ENCODE measurements at regions not wholly inside any gene's neighbourhood (a gene's known extent, or its start where the extent isn't known, plus 50 kb on each side); places are given as distances from the start of the nearest gene placed in this dataset.
"Not testable (repeated sequence)": the region's sequence is repeated elsewhere in the genome, so short reads cannot be mapped to it uniquely, and the experiment has no call there.

DNA sequence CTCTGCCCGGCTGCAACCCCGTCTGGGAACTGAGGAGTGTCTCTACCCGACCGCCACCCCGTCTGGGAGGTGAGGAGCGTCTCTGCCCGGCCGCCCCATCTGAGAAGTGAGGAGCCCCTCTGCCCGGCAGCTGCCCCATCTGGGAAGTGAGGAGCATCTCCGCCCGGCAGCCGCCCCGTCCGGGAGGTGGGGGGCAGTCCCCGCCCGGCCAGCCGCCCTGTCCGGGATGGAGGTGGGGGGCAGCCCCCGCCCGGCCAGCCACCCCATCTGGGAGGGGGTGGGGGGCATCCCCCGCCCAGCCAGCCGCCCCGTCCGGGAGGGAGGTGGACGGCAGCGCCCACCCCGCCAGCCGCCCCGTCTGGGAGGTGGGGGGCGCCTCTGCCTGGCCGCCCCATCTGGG lies 205.6 kb upstream of the ZCCHC13 start:
- FAIRE-seq; DNase-seq (ENCODE audit: extremely low spot score, insufficient read length, low read depth): not testable (repeated sequence)

DNA sequence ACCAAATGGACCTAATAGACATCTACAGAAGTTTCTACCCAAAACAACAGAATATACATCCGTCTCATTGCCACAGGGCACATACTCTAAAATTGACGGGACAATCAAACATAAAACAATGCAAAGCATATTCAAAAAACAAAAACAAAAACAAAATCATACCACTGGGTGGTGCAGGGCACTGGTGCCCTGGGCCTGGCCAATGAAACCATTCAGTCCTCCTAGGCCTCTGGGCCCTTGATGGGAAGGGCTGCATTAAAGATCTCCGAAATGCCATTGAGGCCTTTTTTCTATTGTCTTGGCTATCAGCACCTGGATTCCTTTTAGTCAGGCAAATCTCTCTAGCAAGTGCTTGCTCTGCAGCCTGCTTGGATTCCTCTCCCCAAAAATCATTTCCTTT lies 213.9 kb upstream of the ZCCHC13 start:
- DNase-seq (ENCODE audit: extremely low spot score, insufficient read length, low read depth) (no peak), FAIRE-seq (no peak)

DNA sequence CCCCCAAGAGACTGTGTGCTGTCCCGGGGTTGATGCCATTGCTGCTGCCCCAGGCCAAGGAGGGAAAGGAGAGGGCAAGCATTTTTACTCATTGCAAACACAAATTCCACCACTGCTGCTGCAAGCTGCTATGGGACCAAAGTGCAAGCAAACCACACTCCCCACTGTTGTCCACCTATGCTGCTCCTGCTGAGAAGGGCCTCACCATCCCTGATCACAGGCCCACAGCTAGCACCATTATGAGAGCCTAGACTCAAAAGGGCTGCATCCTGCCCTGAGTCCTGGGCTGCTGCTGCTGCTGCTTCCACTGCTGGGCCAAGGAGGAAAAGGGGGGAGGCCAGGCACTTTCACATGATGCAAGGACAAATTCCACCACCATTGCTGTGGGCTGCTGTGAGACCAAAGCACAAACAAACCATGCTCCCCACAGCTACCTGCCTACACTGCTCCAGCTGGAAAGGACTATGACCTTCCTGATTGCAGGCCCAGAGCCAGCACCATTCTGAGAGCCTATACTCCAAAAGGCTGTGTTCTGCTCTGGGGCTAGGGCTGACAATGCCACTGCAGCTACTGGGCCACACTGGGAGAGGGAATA lies 218.2 kb upstream of the ZCCHC13 start:
- DNase-seq (ENCODE audit: extremely low spot score, insufficient read length, low read depth): no peak
- no peak for FAIRE-seq

DNA sequence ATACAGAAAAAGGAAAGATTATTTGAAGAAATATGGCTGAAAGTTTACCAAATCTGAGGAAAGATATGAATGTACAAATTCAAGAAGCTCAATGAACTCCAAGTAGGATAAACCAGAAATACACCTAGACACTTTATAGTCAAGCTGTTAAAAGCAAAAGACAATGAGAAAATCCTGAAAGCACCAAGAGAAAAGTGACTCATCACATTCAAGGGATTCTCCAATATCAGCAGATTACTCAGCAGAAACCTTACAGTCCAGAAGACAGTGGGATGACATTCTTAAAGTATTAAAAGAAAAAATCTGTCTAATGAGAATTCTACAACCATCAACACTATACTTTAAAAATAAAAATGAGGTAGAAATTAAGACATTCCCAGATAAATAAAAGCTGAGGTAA lies 223.8 kb upstream of the ZCCHC13 start:
- DNase-seq (ENCODE audit: extremely low spot score, insufficient read length, low read depth): no peak
- no peak for FAIRE-seq

DNA sequence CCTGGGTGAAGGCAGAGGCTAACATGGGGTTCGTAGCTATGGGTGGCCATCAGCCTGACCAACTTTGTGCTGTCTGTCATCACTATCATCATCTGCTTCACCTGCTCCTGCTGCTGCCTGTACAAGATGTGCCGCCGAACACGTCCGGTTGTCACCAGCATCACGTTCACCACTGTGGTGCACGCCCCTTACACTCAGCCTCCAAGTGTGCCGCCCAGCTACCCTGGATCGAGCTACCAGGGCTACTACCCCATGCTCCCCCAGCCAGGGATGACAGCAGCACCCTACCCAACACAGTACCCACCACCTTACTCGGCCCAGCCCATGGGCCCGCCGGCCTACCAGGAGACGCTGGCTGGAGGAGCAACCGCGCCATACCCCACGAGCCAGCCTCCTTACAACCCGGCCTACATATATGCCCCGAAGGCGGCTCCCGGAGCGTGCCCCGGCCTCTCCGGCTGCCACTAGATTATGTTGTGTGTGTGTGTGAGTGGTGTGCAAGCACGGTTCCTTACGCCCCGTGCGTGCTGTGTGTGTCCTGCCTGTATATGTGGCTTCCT lies 213.4 kb upstream of the XIST start:
- DNase-seq (ENCODE audit: extremely low spot score, insufficient read length, low read depth): no peak
- no peak for FAIRE-seq

DNA sequence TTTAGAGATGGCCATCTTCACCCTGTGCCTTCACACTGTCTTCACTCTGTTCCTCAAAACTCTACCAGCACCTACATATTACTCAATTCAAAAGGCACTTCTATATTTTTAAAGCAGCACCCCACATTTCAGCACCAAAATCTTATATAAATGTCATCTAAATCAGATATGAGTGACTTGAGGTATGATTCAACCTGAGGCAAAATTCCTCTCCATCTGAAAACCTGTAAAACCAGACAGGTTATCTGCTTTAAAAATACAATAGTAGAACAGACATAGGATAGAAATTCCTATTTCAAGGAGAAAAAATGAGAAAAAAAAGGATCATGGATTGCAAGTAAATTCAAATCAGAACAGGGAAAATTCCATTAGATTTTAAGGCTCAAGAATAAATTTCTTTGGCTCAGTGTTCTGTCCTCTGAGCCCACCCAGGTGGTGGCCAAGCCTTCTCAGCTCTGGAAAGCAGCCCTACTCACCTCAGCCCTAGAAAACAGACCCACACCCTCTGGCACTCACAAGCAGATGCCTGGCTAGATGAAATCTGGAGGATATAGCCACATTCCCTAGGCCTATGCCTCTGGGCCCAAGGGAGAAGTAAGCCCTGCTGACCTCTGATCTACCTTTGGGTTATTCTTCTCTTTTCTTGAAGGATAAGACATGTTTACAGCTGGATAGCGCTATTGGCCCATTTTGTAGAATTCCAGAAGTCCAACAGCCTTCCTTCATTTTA lies 211.1 kb upstream of the XIST start:
- no peak for FAIRE-seq
- no peak for DNase-seq (ENCODE audit: extremely low spot score, insufficient read length, low read depth)

DNA sequence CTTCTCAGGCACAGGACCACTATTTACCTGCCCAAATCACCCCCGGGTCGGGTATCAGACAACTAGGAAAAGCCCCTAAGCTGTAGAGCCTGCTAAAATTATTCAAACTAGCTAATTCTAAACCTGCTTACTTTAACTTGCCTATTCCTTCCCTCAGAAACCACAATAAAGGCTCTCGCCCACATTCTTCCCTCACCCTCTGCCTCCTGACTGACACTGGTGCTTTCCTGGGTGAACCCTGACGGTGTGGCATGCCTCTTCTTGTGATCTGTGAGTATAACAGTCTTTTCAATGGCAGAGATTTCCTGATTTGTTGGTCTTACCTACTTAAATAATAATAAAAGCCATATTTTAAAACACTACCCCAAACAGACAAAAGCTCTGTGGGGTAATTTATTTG lies 209.4 kb upstream of the XIST start:
- FAIRE-seq (no peak), DNase-seq (ENCODE audit: extremely low spot score, insufficient read length, low read depth) (no peak)

DNA sequence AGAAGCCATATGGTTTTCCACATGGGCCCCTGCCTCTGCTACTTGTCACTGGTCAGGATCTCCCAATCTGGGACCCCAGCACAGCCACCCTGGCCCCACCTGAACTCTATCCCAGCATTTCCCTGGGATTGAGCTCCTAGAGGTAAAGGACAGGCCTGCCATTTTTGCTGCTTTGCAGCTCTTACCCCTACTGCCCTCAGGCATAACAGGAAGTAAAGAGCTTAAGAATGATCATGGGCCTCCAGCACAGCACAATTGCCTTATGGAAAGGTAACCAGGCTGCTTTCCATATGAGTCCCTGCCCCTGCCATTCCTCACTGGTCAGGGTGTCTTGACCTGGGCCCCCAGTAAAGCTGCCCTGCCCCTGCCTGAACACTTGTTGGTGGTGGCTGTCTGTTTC lies 196.6 kb upstream of the XIST start:
- no peak for DNase-seq (ENCODE audit: extremely low spot score, insufficient read length, low read depth)
- FAIRE-seq: no peak

DNA sequence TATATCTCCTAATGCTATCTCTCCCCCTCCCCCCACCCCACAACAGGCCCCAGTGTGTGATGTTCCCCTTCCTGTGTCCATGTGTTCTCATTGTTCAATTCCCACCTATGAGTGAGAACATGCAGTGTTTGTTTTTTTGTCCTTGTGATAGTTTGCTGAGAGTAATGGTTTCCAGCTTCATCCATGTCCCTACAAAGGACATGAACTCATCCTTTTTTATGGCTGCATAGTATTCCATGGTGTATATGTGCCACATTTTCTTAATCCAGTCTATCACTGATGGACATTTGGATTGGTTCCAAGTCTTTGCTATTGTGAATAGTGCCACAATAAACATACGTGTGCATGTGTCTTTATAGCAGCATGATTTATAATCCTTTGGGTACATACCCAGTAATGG lies 181.6 kb upstream of the XIST start:
- FAIRE-seq; DNase-seq (ENCODE audit: extremely low spot score, insufficient read length, low read depth): not testable (repeated sequence)

DNA sequence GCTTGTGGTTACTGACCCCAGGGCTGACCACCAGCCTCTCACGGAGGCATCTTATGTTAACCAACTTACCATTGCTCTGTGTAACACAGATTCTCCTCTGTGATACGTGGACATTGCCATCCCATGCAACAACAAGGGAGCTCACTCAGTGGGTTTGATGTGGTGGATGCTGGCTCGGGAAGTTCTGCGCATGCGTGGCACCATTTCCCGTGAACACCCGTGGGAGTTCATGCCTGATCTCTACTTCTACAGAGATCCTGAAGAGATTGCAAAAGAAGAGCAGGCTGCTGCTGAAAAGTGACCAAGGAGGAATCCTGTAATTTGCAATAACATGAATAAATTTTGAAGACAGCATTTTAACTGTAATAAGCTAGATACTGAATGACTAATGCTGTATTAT lies 179.0 kb upstream of the XIST start:
- not testable (repeated sequence) for DNase-seq (ENCODE audit: extremely low spot score, insufficient read length, low read depth); FAIRE-seq

DNA sequence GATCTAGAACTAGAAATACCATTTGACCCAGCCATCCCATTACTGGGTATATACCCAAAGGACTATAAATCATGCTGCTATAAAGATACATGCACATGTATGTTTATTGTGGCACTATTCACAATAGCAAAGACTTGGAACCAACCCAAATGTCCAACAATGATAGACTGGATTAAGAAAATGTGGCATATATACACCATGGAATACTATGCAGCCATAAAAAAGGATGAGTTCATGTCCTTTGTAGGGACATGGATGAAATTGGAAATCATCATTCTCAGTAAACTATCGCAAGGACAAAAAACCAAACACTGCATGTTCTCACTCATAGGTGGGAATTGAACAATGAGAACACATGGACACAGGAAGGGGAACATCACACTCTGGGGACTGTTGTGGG lies 178.3 kb upstream of the XIST start:
- not testable (repeated sequence) for FAIRE-seq; DNase-seq (ENCODE audit: extremely low spot score, insufficient read length, low read depth)

DNA sequence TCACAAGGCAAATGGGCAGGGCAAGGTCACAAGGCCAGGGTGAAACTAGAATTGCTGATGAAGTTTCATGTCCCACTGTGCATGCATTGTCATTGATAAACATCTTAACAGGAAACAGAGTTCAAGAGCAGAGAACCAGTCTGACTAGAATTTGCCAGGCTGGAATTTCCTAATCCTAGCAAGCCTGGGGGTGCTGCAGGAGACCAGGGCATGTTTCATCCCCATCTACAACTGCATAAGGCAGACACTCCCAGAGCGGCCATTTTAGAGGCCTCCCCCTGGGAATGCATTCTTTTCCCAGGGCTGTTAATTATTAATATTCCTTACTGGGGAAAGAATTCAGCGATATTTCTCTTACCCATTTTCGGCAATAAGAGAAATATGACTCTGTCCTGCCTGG lies 172.6 kb upstream of the XIST start:
- DNase-seq (ENCODE audit: extremely low spot score, insufficient read length, low read depth); FAIRE-seq: not testable (repeated sequence)

DNA sequence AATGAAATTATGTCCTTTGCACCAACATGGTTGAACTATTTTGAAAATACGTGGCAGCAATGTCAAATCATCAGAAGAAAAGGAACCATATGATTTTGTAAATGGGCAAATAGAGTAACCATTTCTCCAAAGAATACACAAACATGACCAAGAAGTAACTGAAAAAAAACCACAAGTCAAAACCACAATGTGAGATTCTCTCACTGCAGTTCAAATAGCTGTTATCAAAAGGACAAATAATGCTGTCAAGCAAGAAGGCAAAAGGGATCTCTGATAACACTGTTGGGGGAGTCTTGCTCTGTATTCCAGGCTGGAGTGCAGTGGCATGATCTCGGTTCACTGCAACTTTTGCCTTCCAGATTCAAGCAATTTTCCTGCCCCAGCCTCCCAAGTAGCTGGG lies 170.7 kb upstream of the XIST start:
- no peak for DNase-seq (ENCODE audit: extremely low spot score, insufficient read length, low read depth)
- FAIRE-seq: no peak

DNA sequence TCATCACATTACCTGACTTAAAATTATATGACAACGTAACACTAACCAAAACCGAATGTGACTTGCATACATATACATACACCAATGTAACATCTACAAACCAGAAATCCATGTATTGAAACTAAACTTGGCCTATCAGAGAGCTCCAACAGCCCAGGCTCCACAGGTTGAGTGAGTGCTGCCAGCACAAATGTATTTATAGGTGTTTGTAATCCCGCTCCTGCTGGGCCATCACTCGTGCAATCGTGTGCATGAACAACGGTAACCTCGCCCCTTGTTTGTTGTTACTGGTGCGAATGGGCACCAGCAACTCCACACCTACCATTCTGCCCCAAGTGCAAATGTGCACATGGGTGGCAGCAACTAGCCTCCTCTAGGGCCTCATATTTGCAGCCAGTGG lies 165.7 kb upstream of the XIST start:
- DNase-seq (ENCODE audit: extremely low spot score, insufficient read length, low read depth) (no peak), FAIRE-seq (no peak)

DNA sequence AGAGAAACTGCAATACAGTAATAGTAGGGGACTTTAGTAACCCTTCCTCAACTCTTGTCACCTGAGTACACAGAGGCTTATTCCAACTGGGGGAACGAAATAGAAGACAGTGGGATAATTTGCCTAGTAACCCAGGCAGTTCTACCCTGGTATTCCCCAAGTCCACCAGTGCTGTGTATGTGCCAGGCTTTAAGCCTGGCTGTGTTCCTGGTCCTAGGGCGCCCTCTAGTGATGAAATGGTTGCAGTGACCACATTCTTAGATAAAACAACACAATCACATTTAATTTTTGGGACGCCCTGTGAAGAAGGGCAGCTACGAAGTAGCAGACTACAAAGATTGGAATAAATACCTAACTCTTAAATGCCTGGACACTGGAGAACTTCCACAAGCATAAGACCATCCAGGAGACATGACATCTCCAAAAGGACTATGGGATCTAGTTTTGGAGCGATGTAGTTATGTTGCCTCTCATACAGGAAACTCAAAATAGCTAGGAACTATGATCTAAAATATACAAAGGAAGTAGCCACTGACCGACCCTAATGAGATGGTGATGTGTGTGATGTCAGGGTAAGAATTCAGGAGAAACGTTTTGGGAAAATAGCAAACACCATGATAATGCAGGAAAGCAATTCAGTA lies 163.0 kb upstream of the XIST start:
- peak; percentile 88 for FAIRE-seq
- DNase-seq (ENCODE audit: extremely low spot score, insufficient read length, low read depth): peak; percentile 12

DNA sequence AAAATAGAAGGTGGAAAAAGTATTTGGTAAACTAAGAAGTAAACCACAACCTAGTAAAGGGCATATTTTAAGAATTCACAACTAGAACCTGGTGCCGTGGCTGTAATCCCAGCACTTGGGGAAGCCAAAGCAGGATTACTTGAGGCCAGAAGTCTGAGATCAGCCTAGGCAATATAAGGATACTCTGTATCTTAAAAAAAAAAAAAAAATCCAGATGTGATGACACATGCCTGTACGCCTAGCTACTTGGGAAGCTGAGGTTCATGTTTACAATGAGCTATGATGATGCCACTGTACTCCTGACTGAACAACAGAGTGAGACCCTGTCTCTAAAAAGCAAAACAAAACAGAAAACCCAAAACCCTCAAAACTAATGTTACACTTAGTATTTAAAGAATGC lies 156.5 kb upstream of the XIST start:
- DNase-seq (ENCODE audit: extremely low spot score, insufficient read length, low read depth): no peak

DNA sequence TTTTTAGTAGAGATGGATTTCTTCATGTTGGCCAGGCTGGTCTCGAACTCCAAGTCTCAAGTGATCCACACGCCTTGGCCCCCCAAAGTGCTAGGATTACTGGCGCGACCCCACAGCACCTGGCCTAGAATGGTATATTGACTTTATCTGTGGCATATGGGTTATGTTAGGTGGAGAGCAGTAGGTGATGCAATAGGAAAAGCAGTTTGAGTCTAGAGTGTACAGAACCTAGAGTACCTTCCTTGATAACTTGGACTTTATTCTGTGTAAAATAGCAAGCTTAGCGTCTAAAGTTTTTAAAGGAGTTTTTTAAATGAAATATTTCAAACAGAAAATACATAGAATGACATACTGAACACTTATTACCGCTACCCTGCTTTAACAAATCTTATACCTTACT lies 139.5 kb upstream of the XIST start:
- no peak for DNase-seq (ENCODE audit: extremely low spot score, insufficient read length, low read depth)
- no peak for FAIRE-seq

More for the DNA sequence above, 156.5 kb upstream of the XIST start:
- no peak for FAIRE-seq

DNA sequence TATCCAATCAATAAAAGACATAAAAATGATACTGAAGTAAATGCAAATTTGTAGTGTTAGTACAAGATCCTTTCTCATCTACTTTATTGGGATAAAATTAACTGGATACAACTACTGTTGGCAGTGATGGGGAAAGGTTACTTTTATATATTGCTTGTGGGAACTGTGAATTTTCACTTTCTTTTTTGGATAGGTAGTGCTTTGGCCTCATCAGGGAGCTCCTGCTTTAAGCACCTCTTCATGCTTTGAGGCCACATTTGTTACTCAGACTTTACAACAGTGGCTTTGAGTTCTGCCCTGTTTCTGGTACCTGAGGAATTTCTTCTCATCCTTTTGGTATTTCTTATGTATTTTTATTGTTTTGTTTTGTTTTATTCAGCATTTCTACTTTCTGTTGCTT lies 134.7 kb upstream of the XIST start:
- peak; percentile 63 for FAIRE-seq
- no peak for DNase-seq (ENCODE audit: extremely low spot score, insufficient read length, low read depth)

DNA sequence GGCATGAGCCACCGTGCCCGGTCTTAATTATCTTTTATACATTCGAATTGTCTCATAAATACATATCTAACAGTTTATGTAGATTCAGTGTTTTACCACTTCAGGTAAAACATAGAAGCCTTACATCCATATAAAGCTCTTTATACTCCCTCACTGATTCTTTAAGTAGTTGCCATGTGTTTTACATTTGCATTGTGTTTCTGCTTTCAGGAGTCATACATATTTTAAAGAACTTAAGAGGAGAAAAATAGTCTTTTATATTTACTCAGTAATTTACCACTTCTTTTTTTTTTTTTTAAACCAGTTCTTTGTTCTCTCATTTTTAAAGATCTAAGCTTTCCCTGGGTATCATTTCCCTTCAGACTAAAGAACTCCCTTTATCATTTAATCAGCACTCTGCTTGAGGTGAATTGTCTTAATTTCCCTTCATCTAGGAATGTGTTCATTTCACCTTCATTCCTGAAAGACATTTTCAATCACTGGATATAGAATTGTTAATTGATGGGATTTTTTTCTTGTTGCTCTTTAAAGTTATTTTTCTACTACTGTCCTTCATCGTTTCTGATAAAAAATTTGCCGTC lies 127.1 kb upstream of the XIST start:
- no peak for FAIRE-seq
- DNase-seq (ENCODE audit: extremely low spot score, insufficient read length, low read depth): no peak

DNA sequence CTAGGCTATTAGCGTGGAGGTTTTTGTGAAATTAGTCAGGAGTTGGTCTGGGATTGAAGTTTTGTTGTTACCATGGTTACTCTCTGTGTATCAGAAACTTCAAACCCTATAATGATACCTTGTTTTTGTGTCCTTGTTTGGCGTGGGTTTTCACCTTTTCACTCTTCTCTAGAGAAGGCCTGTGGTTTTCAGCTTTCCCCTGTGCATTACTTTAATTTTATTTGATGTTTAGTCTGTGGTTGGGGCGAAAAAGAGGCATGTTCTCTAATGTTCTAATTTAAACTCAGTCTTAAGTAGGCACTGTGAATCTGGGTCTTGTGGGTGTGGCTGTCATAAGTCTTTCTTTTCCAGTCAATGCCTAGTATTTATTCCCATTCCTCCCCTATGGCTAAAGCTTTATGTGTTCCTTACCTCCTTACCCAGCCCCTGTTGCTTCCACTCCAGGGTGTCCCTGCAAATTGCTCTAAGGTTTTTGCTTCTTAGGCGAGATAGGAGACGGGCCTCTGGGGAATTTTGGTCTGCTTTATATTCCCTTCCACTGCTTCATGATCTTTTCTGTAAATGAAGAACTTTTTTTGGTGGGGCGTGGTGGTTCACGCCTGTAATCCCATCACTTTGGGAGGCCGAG lies 125.1 kb upstream of the XIST start:
- DNase-seq (ENCODE audit: extremely low spot score, insufficient read length, low read depth) (no peak), FAIRE-seq (no peak)

Data from GM18507 (cell line).